WTC11 (cell line): ENCODE measurements at regions not wholly inside any gene's neighbourhood (a gene's known extent, or its start where the extent isn't known, plus 50 kb on each side); places are given as distances from the start of the nearest gene placed in this dataset.

ENCODE experiments used
- ATAC-seq: fragments of 200-7000 bp; cut with Tn5 transposase; 2 replicates; pipeline ENCODE4 v1.10.0; 2021; ENCODE audit warnings: mild to moderate bottlenecking, moderate library complexity
- CTCF ChIA-PET: fragments of 300-600 bp; sonication (Branson Sonifier 250); formaldehyde crosslinking; loops from one replicate; lab custom pipeline; 2021; ENCODE audit warnings: antibody characterized with exemption; lab: Charles Lee
- POLR2A ChIA-PET: fragments of 350-600 bp; sonication (Branson Sonifier 250); formaldehyde crosslinking; loops from one replicate; lab custom pipeline; 2021; ENCODE audit warnings: antibody characterized with exemption; lab: Charles Lee
- DNase-seq: peaks from one replicate; pipeline ENCODE4 v3.0.0; 2021; ENCODE audit warnings: low spot score
- H3K27ac Mint-ChIP-seq: 2 replicates; pipeline ENCODE4 v1.8.0; 2021; ENCODE audit warnings: mixed read lengths
- H3K27me3 Mint-ChIP-seq: 2 replicates; pipeline ENCODE4 v1.8.0; 2021; ENCODE audit warnings: low read depth, mild to moderate bottlenecking, moderate library complexity, mixed read lengths
- H3K36me3 Mint-ChIP-seq: 2 replicates; pipeline ENCODE4 v1.8.0; 2021; ENCODE audit warnings: mixed read lengths
- H3K4me1 Mint-ChIP-seq: 2 replicates; pipeline ENCODE4 v1.8.0; 2022; ENCODE audit warnings: mixed read lengths
- H3K4me3 Mint-ChIP-seq: 2 replicates; pipeline ENCODE4 v1.8.0; 2021; ENCODE audit warnings: mild to moderate bottlenecking, moderate library complexity, mixed read lengths
- H3K9me3 Mint-ChIP-seq: 2 replicates; pipeline ENCODE4 v1.8.0; 2021; ENCODE audit warnings: mixed read lengths
- CREB1 ChIP-seq: sonication (generic); formaldehyde crosslinking; IDR thresholded peaks from 2 replicates; pipeline ENCODE4 v1.8.0; 2023; ENCODE audit warnings: mild to moderate bottlenecking, missing genetic modification reagents
- EMX1 ChIP-seq: fragments of 250-450 bp; sonication (Bioruptor Pico); IDR thresholded peaks from 2 replicates; pipeline ENCODE4 v1.8.0; 2021; ENCODE audit warnings: mild to moderate bottlenecking
- GRHL2 ChIP-seq: fragments of 250-450 bp; sonication (Bioruptor Pico); IDR thresholded peaks from 2 replicates; pipeline ENCODE4 v1.8.0; 2022; ENCODE audit warnings: mild to moderate bottlenecking, moderate library complexity; ENCODE audit not compliant: insufficient replicate concordance, severe bottlenecking
- IRF2 ChIP-seq: sonication (generic); formaldehyde crosslinking; IDR thresholded peaks from 2 replicates; pipeline ENCODE4 v1.8.0; 2022; ENCODE audit warnings: low read depth, missing genetic modification reagents, borderline replicate concordance
- JAZF1 ChIP-seq: fragments of 250-450 bp; sonication (Bioruptor Pico); IDR thresholded peaks from 2 replicates; pipeline ENCODE4 v1.9.0; 2021; ENCODE audit warnings: moderate library complexity, mild to moderate bottlenecking, inconsistent platforms
- JUN ChIP-seq: sonication (generic); formaldehyde crosslinking; IDR thresholded peaks from 2 replicates; pipeline ENCODE4 v1.8.0; 2023; ENCODE audit warnings: mild to moderate bottlenecking, missing genetic modification reagents
- NR2C2 ChIP-seq: sonication (generic); formaldehyde crosslinking; IDR thresholded peaks from 2 replicates; pipeline ENCODE4 v1.8.0; 2022; ENCODE audit warnings: mild to moderate bottlenecking, missing genetic modification reagents
- NR3C1 ChIP-seq: sonication (generic); formaldehyde crosslinking; conservative IDR thresholded peaks from 2 replicates; pipeline ENCODE4 v1.8.1; 2023; ENCODE audit warnings: low read depth, mild to moderate bottlenecking, missing genetic modification reagents
- TCF7 ChIP-seq: sonication (generic); formaldehyde crosslinking; IDR thresholded peaks from 2 replicates; pipeline ENCODE4 v1.8.0; 2022; ENCODE audit warnings: mild to moderate bottlenecking, low read depth, missing genetic modification reagents, moderate library complexity
- ZBTB21 ChIP-seq: sonication (generic); formaldehyde crosslinking; IDR thresholded peaks from 2 replicates; pipeline ENCODE4 v1.8.1; 2023; ENCODE audit warnings: mild to moderate bottlenecking, missing genetic modification reagents, borderline replicate concordance
- ZNF219 ChIP-seq: sonication (generic); formaldehyde crosslinking; IDR thresholded peaks from 2 replicates; pipeline ENCODE4 v1.8.0; 2023; ENCODE audit warnings: missing genetic modification reagents, mild to moderate bottlenecking, borderline replicate concordance
- ZNF232 ChIP-seq: sonication (generic); formaldehyde crosslinking; IDR thresholded peaks from 2 replicates; pipeline ENCODE4 v1.8.0; 2022; ENCODE audit warnings: mild to moderate bottlenecking, missing genetic modification reagents
- ZNF396 ChIP-seq: fragments of 250-450 bp; sonication (Bioruptor Pico); IDR thresholded peaks from 2 replicates; pipeline ENCODE4 v1.8.0; 2021; ENCODE audit warnings: mild to moderate bottlenecking, moderate library complexity, borderline replicate concordance
- TF ChIP-seq, protein P1 (sequence below): fragments of 250-450 bp; sonication (Bioruptor Pico); conservative IDR thresholded peaks from 2 replicates; pipeline ENCODE4 v1.9.0; 2021; ENCODE audit warnings: mild to moderate bottlenecking
- TF ChIP-seq, protein P2 (sequence below): sonication (generic); formaldehyde crosslinking; IDR thresholded peaks from 2 replicates; pipeline ENCODE4 v1.8.1; 2023; ENCODE audit warnings: mild to moderate bottlenecking, missing genetic modification reagents
- TF ChIP-seq, protein P3 (sequence below): sonication (generic); formaldehyde crosslinking; IDR thresholded peaks from 2 replicates; pipeline ENCODE4 v1.8.0; 2022; ENCODE audit warnings: mild to moderate bottlenecking, missing genetic modification reagents
- TF ChIP-seq, protein P4 (sequence below): sonication (generic); formaldehyde crosslinking; IDR thresholded peaks from 2 replicates; pipeline ENCODE4 v1.8.1; 2022; ENCODE audit warnings: mild to moderate bottlenecking, moderate library complexity, missing genetic modification reagents
- TF ChIP-seq, protein P5 (sequence below): sonication (generic); formaldehyde crosslinking; IDR thresholded peaks from 2 replicates; pipeline ENCODE4 v1.8.0; 2023; ENCODE audit warnings: mild to moderate bottlenecking, missing genetic modification reagents
- TF ChIP-seq, protein P6 (sequence below): sonication (generic); formaldehyde crosslinking; IDR thresholded peaks from 2 replicates; pipeline ENCODE4 v1.8.1; 2022; ENCODE audit warnings: mild to moderate bottlenecking, missing genetic modification reagents, moderate library complexity, borderline replicate concordance

DNA sequence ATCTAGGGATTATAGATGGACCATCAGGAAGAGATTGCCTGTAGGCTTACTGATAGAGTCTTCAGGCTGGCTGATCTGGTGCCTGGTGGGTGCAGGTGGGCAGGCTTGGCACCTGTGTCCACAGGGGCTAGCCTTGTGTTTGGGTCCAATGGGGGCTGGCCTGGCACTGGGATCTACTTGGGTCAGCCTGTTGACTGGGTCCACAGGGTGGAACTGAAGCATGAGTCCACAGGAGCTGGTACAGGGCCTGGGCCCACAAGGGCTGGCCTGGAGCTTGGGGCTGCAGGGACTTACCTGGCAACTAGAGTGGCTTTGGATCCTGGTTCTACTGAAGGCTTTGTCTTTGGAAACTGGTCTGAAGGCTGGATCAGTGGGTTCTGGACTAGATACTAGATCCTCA lies 1217.7 kb downstream of the CDH11 start (continued):
- TF ChIP-seq, protein P1, sequence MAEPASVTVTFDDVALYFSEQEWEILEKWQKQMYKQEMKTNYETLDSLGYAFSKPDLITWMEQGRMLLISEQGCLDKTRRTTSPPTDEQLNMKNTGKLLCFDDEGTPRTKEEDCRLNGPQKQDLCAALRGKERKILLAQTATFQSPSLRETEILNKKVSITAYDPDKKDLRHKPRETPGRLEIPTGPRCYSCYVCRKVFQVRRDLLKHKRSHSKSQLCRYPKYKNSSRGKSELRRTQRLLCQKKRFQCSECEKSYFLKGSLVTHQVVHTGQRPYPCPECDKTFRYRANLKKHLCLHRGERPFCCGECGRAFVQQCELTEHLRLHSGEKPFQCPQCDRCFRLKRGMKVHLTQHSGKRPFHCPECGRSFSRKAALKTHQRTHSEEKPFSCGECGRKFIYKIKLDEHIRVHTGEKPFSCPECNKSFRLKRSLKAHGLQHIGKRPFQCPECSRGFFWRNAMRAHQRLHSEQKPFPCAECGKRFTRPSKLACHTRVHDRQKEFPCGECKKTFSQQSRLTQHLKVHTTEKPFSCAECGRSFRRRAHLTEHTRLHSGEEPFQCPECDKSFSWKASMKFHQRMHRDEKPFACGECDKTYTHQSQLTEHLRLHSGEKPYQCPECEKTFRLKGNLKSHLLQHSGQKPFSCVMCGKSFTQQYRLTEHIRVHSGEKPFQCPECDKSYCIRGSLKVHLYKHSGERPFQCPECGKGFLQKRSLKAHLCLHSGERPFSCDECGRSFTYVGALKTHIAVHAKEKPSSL, result no peak
- TF ChIP-seq, protein P2, sequence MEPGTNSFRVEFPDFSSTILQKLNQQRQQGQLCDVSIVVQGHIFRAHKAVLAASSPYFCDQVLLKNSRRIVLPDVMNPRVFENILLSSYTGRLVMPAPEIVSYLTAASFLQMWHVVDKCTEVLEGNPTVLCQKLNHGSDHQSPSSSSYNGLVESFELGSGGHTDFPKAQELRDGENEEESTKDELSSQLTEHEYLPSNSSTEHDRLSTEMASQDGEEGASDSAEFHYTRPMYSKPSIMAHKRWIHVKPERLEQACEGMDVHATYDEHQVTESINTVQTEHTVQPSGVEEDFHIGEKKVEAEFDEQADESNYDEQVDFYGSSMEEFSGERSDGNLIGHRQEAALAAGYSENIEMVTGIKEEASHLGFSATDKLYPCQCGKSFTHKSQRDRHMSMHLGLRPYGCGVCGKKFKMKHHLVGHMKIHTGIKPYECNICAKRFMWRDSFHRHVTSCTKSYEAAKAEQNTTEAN (CRISPR knock-in tag), result no peak

DNA sequence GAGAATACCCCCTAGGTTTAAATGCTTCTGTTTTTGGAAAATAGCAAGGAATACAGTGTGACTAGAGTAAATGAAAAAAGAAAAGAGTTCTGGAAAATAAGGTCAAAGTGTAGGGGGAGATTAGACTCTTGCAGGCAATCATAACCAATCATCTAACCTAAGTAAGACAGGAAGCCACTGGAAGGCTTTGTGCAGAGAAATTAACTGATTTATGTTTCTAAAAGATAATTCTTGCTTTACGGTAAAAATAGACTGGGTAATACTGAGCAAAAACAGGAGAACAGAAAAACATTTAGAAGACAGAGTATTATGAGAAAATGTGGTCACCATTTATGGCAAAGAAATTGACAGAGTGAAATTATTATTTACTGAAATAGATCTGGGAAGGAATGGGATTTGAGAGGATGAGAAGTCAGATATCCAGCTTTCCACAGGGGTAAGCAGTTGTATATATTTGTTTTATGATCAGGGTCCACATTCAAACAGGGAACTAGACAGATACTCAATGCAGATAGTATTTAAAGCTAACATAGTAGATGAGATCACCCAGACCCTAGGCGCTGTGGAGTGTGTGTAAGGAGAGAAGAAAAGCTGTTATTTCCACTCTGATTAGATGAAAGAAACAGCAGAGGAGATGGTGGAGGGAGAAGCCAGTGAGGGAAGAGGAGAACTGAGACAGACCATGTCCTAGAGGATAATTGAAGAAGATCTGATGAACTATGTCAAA lies 1225.3 kb downstream of the CDH11 start:
- Mint-ChIP-seq H3K4me3 (no peak overlapping the region), H3K4me1 (peaks cover 4% of the 10 kb centered on the region; the same call in 1 of the 2 replicates), H3K36me3 (no peaks in the 10 kb centered on the region), H3K27ac (no peak overlapping the region), H3K9me3 (no peaks in the 10 kb centered on the region), H3K27me3 (no peaks in the 10 kb centered on the region)
- ATAC-seq, result no peak
- TF ChIP-seq NR3C1 (no peak), JUN (CRISPR knock-in tag) (no peak), ZNF232 (CRISPR knock-in tag) (no peak), CREB1 (CRISPR knock-in tag) (no peak), TCF7 (CRISPR knock-in tag) (no peak), ZNF219 (CRISPR knock-in tag) (no peak), JAZF1 (no peak), GRHL2 (CRISPR knock-in tag) (no peak), ZBTB21 (CRISPR knock-in tag) (no peak), NR2C2 (CRISPR knock-in tag) (no peak), EMX1 (CRISPR knock-in tag) (no peak), IRF2 (CRISPR knock-in tag) (no peak), ZNF396 (CRISPR knock-in tag) (no peak)
- TF ChIP-seq, protein P3, sequence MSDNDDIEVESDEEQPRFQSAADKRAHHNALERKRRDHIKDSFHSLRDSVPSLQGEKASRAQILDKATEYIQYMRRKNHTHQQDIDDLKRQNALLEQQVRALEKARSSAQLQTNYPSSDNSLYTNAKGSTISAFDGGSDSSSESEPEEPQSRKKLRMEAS (CRISPR knock-in tag), result no peak
- TF ChIP-seq, protein P4, sequence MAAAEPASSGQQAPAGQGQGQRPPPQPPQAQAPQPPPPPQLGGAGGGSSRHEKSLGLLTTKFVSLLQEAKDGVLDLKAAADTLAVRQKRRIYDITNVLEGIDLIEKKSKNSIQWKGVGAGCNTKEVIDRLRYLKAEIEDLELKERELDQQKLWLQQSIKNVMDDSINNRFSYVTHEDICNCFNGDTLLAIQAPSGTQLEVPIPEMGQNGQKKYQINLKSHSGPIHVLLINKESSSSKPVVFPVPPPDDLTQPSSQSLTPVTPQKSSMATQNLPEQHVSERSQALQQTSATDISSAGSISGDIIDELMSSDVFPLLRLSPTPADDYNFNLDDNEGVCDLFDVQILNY (CRISPR knock-in tag), result no peak
- TF ChIP-seq, protein P5, sequence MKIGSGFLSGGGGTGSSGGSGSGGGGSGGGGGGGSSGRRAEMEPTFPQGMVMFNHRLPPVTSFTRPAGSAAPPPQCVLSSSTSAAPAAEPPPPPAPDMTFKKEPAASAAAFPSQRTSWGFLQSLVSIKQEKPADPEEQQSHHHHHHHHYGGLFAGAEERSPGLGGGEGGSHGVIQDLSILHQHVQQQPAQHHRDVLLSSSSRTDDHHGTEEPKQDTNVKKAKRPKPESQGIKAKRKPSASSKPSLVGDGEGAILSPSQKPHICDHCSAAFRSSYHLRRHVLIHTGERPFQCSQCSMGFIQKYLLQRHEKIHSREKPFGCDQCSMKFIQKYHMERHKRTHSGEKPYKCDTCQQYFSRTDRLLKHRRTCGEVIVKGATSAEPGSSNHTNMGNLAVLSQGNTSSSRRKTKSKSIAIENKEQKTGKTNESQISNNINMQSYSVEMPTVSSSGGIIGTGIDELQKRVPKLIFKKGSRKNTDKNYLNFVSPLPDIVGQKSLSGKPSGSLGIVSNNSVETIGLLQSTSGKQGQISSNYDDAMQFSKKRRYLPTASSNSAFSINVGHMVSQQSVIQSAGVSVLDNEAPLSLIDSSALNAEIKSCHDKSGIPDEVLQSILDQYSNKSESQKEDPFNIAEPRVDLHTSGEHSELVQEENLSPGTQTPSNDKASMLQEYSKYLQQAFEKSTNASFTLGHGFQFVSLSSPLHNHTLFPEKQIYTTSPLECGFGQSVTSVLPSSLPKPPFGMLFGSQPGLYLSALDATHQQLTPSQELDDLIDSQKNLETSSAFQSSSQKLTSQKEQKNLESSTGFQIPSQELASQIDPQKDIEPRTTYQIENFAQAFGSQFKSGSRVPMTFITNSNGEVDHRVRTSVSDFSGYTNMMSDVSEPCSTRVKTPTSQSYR (CRISPR knock-in tag), result no peak
- TF ChIP-seq, protein P6, sequence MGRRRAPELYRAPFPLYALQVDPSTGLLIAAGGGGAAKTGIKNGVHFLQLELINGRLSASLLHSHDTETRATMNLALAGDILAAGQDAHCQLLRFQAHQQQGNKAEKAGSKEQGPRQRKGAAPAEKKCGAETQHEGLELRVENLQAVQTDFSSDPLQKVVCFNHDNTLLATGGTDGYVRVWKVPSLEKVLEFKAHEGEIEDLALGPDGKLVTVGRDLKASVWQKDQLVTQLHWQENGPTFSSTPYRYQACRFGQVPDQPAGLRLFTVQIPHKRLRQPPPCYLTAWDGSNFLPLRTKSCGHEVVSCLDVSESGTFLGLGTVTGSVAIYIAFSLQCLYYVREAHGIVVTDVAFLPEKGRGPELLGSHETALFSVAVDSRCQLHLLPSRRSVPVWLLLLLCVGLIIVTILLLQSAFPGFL, result no peak
- DNase-seq, result no peak
- POLR2A ChIA-PET, result no interaction called here
- CTCF ChIA-PET, result no interaction called here
